ENCODE measurements at regions not wholly inside any gene's neighbourhood (a gene's known extent, or its start where the extent isn't known, plus 50 kb on each side); places are given as distances from the start of the nearest gene placed in this dataset.

DNA sequence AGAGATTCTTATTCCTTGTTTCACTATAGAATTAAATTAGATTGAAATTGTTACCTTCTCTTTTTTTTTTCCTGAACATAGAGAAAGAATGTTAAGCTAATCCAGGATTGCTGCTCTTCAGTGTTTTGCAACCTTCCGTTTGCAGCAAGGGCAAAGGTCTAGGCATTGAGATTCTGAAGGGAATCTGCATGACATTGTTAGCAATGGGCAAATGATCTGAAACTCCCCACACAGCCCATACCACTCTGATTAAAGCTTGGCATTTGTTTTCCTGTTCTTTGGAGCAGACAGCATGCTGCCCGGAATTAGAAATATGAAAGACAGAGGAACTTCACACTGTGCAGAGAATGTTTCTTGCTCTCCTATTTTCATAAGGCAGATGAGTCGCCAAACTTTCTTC is 551.8 kb downstream of the SOCS6 start:
- TF ChIP-seq, protein P1, sequence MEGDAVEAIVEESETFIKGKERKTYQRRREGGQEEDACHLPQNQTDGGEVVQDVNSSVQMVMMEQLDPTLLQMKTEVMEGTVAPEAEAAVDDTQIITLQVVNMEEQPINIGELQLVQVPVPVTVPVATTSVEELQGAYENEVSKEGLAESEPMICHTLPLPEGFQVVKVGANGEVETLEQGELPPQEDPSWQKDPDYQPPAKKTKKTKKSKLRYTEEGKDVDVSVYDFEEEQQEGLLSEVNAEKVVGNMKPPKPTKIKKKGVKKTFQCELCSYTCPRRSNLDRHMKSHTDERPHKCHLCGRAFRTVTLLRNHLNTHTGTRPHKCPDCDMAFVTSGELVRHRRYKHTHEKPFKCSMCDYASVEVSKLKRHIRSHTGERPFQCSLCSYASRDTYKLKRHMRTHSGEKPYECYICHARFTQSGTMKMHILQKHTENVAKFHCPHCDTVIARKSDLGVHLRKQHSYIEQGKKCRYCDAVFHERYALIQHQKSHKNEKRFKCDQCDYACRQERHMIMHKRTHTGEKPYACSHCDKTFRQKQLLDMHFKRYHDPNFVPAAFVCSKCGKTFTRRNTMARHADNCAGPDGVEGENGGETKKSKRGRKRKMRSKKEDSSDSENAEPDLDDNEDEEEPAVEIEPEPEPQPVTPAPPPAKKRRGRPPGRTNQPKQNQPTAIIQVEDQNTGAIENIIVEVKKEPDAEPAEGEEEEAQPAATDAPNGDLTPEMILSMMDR (IDR thresholded peaks at IDR 0.05; ENCODE audit: low read length): no peak
- no peak for TF ChIP-seq EZH2 (optimal IDR thresholded peaks at IDR 0.05; ENCODE audit: low read depth, low read length)
- TF ChIP-seq EZH2phosphoT487 (IDR thresholded peaks at IDR 0.05; ENCODE audit: low read length): no peak
